GM19452 (cell line): ENCODE measurements at regions not wholly inside any gene's neighbourhood (a gene's known extent, or its start where the extent isn't known, plus 50 kb on each side); places are given as distances from the start of the nearest gene placed in this dataset.
A peak's percentile ranks its signal among the peaks of the same experiment; 100 is the strongest.

Experiments
- ATAC-seq: cut with Tn5 transposase; IDR thresholded peaks from one replicate; pipeline ENCODE4 v1.9.1; 2021; ENCODE audit not compliant: unreplicated experiment

- ATAC-seq = no peak
These were observed 360.1 kb downstream of the LPIN1 start for GRCh38 chr2:12106440-12107080.

GRCh38 chr2:12107321-12107720 lies 360.9 kb downstream of the LPIN1 start:
- ATAC-seq = no peak

GRCh38 chr2:12107939-12108338 lies 361.5 kb downstream of the LPIN1 start:
- no peak for ATAC-seq

GRCh38 chr2:12109363-12110017 lies 363.1 kb downstream of the LPIN1 start:
- ATAC-seq = no peak

GRCh38 chr2:12110074-12110473 lies 363.6 kb downstream of the LPIN1 start:
- ATAC-seq = no peak

GRCh38 chr2:12110481-12110880 lies 364.0 kb downstream of the LPIN1 start:
- no peak for ATAC-seq

- no peak for ATAC-seq
These were observed 367.0 kb downstream of the LPIN1 start for GRCh38 chr2:12113412-12113811.

- ATAC-seq = no peak
These were observed 368.4 kb downstream of the LPIN1 start for GRCh38 chr2:12114816-12115215.

- peak; percentile 71 for ATAC-seq
These were observed 369.9 kb downstream of the LPIN1 start for GRCh38 chr2:12116228-12116750.

GRCh38 chr2:12119841-12120240 lies 373.4 kb downstream of the LPIN1 start:
- ATAC-seq = no peak

GRCh38 chr2:12120281-12121150 lies 374.1 kb downstream of the LPIN1 start:
- no peak for ATAC-seq

- ATAC-seq = no peak
These were observed 378.4 kb downstream of the LPIN1 start for GRCh38 chr2:12124790-12125189.

GRCh38 chr2:12126318-12126717 lies 379.9 kb downstream of the LPIN1 start:
- ATAC-seq = no peak

GRCh38 chr2:12127638-12128037 lies 381.2 kb downstream of the LPIN1 start:
- no peak for ATAC-seq

GRCh38 chr2:12131975-12132374 lies 385.5 kb downstream of the LPIN1 start:
- ATAC-seq = no peak

GRCh38 chr2:12141618-12142258 lies 395.3 kb downstream of the LPIN1 start:
- no peak for ATAC-seq

GRCh38 chr2:12151716-12152115 lies 405.3 kb downstream of the LPIN1 start:
- no peak for ATAC-seq

GRCh38 chr2:12152888-12153287 lies 406.5 kb downstream of the LPIN1 start:
- no peak for ATAC-seq

GRCh38 chr2:12155303-12156051 lies 409.0 kb downstream of the LPIN1 start:
- no peak for ATAC-seq

GRCh38 chr2:12156349-12156748 lies 409.9 kb downstream of the LPIN1 start:
- ATAC-seq = no peak
